ENCODE measurements at regions not wholly inside any gene's neighbourhood (a gene's known extent, or its start where the extent isn't known, plus 50 kb on each side); places are given as distances from the start of the nearest gene placed in this dataset.
"Not testable (repeated sequence)": the region's sequence is repeated elsewhere in the genome, so short reads cannot be mapped to it uniquely, and the experiment has no call there.

GRCh38 chr4:24226023-24226422 is 336.2 kb upstream of the PPARGC1A start:
- DNase-seq, result no peak
- intact Hi-C loops (cut with DNase I), result no loop called here
- no peak for ATAC-seq

DNA sequence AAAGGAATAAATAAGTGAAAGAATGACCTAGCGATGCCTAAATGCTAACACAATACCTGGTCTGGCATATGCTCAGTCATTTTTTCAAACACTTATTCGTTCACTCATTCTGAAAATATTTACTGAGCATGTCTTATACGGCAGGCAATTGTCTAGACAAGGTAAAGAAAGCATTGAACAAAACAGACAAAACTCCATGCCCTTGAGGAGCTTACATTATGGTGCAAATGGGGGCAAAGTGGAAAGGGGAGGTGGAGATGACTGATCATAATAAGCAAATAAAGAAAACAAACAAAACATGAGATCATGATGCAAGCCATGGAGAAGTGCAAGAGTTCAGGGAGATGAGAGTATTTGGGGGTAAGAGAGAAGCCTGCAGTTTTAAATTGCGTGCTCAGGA is 334.6 kb upstream of the PPARGC1A start:
- intact Hi-C loops (cut with DNase I), result no loop called here
- ATAC-seq (no peak), DNase-seq (no peak)

DNA sequence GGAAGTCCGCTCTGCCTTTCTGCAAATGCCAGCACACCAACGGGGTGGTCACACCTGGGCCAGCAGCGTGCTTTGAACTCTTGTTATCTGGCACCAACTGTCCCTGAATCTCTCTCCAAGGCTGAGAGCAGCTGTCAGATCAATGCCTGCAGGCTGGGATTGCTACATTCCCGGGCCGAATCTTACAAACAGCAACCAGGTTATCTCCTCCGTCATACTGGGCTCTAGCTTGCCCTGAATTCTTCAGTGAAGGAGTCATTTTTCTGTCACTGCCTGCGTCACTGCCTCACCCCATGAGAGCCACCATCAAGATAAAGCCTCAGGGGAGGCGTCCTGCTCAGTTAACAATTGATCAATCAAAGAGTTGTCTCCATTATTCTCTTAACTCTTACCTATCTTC is 329.4 kb upstream of the PPARGC1A start:
- DNase-seq, result no peak
- no peak for ATAC-seq
- intact Hi-C loops (cut with DNase I), result no loop called here

DNA sequence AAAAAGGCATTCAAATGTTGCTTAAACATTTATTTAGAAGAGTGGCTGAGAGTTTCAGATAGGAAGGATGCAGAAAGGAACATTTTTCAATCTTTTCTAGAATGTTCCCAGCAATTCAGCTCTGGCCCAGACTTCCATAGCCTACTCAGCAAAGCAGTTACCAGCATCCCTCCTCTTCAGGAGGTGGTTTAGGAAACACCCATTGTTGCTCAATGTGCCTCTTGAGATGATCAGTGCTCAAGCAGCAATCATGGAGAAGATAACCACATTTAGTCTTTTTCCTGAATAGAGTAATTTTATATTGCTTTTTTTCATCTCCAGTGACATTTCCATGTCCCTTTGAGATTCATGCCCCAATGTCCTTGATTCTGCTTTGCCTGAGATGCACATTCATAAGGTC is 328.7 kb upstream of the PPARGC1A start:
- intact Hi-C loops (cut with DNase I), result no loop called here
- no peak for DNase-seq
- no peak for ATAC-seq

DNA sequence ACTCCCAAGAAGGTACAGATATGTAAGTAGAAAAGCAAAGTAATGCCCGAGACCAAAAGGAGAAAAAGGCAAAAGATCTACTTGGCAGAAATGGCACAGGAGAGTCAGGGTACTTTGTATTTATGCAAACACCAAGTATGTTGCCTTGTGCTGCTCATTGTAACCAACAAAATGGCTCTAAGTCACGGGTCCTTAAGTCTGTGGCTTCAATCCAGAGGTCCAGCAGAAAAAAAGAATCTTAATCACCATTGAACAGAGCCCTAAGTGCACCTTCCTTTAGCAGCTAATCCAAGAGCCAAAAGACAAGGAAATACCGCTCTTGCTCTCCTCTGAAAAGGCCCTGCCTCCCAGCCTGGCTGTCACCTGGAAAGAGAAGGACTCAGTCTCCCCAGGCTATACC is 324.9 kb upstream of the PPARGC1A start:
- no peak for ATAC-seq
- intact Hi-C loops (cut with DNase I), result no loop called here
- DNase-seq, result no peak

- no peak for DNase-seq
- ATAC-seq, result no peak
- intact Hi-C loops (cut with DNase I), result no loop called here
Measured at GRCh38 chr4:24213961-24214360, 324.1 kb upstream of the PPARGC1A start.

DNA sequence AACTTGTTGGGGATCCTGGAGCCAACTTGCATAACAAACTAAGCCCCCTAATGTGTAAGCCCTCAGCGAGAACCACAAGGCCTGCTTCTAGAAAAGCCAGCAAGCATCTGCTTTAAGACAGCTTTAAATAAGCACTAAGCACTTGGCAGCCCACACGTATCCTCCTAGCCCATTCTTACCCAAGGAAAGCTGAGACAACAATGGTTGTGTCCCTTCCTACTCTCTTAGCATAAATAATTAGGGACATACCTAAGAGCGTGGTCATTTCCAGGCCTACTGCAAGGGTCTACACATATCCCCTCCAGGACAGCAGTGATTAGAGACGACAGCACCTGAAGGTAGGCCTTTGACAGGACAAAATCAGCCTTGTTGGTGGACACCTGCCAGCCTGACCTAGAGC is 322.8 kb upstream of the PPARGC1A start:
- intact Hi-C loops (cut with DNase I), result no loop called here
- ATAC-seq (no peak), DNase-seq (no peak)

GRCh38 chr4:24211856-24212255 is 322.0 kb upstream of the PPARGC1A start:
- intact Hi-C loops (cut with DNase I), result no loop called here
- ATAC-seq, result no peak
- no peak for DNase-seq

DNA sequence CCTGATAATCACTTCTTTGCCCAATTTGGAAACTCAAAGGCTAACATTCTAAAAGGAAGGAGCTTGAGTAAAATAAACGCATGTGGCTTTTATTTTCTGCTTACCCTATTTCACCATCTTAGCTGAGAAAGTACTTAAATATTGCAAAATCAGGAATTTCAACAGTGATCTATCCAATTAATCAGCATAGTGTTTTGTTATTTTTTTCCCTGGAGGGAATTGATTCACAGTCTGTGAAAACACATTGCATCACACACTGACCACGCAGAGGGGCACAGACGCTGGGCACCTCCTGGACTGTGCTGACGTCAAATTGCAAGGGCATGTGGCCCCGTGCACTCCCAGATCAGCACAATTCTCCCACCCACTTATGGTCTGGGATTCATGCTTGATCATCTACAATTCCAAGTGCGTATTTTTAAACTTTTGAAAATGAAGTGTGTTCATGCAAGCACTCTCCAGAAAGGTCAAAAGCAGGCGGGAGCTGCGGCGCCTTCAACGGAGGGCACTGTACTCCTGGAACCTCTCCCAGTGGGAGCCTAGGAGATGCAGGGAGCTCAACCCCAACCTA is 320.6 kb upstream of the PPARGC1A start:
- intact Hi-C loops (cut with DNase I), result no loop called here
- peak; percentile 73 for DNase-seq
- peak; percentile 85 to 92 for ATAC-seq

- intact Hi-C loops (cut with DNase I), result no loop called here
- ATAC-seq (no peak), DNase-seq (no peak)
Measured at GRCh38 chr4:24209906-24210305, 320.1 kb upstream of the PPARGC1A start.

- no peak for DNase-seq
- intact Hi-C loops (cut with DNase I), result no loop called here
- ATAC-seq, result no peak
Measured at GRCh38 chr4:24209131-24209530, 319.3 kb upstream of the PPARGC1A start.

- no peak for ATAC-seq
- intact Hi-C loops (cut with DNase I), result no loop called here
- no peak for DNase-seq
Measured at GRCh38 chr4:24208691-24209090, 318.8 kb upstream of the PPARGC1A start.

DNA sequence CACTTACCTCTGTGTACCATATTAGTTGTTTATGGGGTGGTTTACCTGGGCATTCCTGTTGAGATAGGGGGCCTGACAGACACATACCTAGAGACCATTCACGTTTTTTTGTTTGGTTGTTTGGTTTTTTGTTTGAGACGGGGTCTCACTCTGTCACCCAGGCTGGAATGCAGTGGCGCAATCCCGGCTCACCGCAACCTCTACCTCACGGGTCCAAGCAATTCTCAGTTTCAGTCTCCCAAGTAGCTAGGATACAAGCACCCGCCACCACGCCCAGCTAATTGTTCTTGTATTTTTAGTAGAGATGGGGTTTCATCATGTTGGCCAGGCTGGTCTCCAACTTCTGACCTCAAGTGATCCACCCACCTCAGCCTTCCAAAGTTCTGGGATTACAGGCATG is 314.9 kb upstream of the PPARGC1A start:
- intact Hi-C loops (cut with DNase I); DNase-seq; ATAC-seq: not testable (repeated sequence)

- ATAC-seq (no peak), DNase-seq (no peak)
- intact Hi-C loops (cut with DNase I), result no loop called here
Measured at GRCh38 chr4:24203926-24204325, 314.1 kb upstream of the PPARGC1A start.

GRCh38 chr4:24202579-24202978 is 312.7 kb upstream of the PPARGC1A start:
- intact Hi-C loops (cut with DNase I), result no loop called here
- ATAC-seq (no peak), DNase-seq (no peak)

DNA sequence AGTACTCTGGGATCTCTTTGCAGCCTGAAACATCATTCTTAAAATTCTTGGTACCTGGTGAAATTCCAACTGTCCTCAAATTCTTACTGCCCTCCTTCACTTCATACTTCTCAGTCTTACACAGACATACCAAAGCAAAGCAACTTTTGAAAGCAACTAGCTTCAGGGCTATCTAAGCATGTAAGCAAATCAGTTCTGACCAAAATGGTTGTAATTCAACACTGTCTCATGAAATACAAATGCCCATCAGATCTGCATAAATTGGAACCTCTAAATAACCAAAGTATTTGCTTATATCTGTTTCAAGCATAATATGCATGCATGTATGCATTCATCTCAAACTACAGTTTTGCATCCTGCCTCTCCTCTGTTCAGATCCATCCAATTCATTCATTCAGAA is 308.1 kb upstream of the PPARGC1A start:
- DNase-seq, result no peak
- no peak for ATAC-seq
- intact Hi-C loops (cut with DNase I), result loop anchor here in 1 of 2 donors (10.0 kb wide), 1 partner anchor 263 kb away; no protein-coding TSS in a partner anchor

- ATAC-seq (no peak), DNase-seq (no peak)
- intact Hi-C loops (cut with DNase I), result loop anchor here in 1 of 2 donors (10.0 kb wide), 1 partner anchor 262 kb away; no protein-coding TSS in a partner anchor
Measured at GRCh38 chr4:24196785-24197184, 306.9 kb upstream of the PPARGC1A start.

- ATAC-seq, result peak; percentile 25 to 65
- intact Hi-C loops (cut with DNase I), result loop anchor here in 1 of 2 donors (10.0 kb wide), 1 partner anchor 261 kb away; no protein-coding TSS in a partner anchor
- peak; percentile 26 for DNase-seq
Measured at GRCh38 chr4:24195991-24196736, 306.3 kb upstream of the PPARGC1A start.

- ATAC-seq (no peak), DNase-seq (no peak)
- intact Hi-C loops (cut with DNase I), result loop anchor here in 1 of 2 donors (10.0 kb wide), 1 partner anchor 257 kb away; no protein-coding TSS in a partner anchor
Measured at GRCh38 chr4:24192018-24192641, 302.3 kb upstream of the PPARGC1A start.
